HEK293 (cell line): ENCODE measurements at regions not wholly inside any gene's neighbourhood (a gene's known extent, or its start where the extent isn't known, plus 50 kb on each side); places are given as distances from the start of the nearest gene placed in this dataset.

ENCODE experiments used
- CTCF ChIA-PET: fragments of 350-600 bp; formaldehyde crosslinking; extraction: SDS; loops from one replicate; lab custom pipeline; 2021; ENCODE audit warnings: antibody characterized with exemption; lab: Yijun Ruan, JAX
- POLR2A ChIA-PET: fragments of 300-600 bp; formaldehyde crosslinking; extraction: SDS; loops from one replicate; lab custom pipeline; 2020; ENCODE audit warnings: antibody characterized with exemption, inconsistent platforms; lab: Yijun Ruan, JAX
- H3K27ac ChIP-seq: fragments of 200-500 bp; sonication (Bioruptor generic); 2 replicates; pipeline ENCODE4 v1.5.1; 2014; ENCODE audit warnings: low read depth, low read length, control low read depth, inconsistent platforms; ENCODE audit errors: extremely low read depth
- H3K36me3 ChIP-seq, 2 experiments: fragments of 200-500 bp in 1 of 2; sonication (Bioruptor generic) in 1 of 2; 1 replicate in 1 of 2; 2 replicates in 1 of 2; pipeline ENCODE4 v1.5.1; 2014 to 2017; ENCODE audit warnings: inconsistent platforms in 2 of 2, low read length in 2 of 2; ENCODE audit not compliant: control insufficient read depth in 2 of 2, insufficient read depth in 1 of 2
- H3K4me1 ChIP-seq: fragments of 200-500 bp; sonication (Bioruptor generic); 2 replicates; pipeline ENCODE4 v1.5.1; 2014; ENCODE audit warnings: mild to moderate bottlenecking, low read length, inconsistent platforms; ENCODE audit not compliant: control insufficient read depth, insufficient read depth
- H3K4me3 ChIP-seq: 2 replicates; pipeline ENCODE4 v1.5.1; 2011; ENCODE audit warnings: low read depth, mild to moderate bottlenecking, control low read depth, low read length, moderate library complexity
- H3K9me3 ChIP-seq: fragments of 200-500 bp; sonication (Bioruptor generic); 2 replicates; pipeline ENCODE4 v1.5.1; 2014; ENCODE audit warnings: low read depth, low read length, inconsistent platforms; ENCODE audit not compliant: control insufficient read depth, insufficient read depth
- MYNN ChIP-seq: fragments of 450-650 bp; formaldehyde crosslinking; IDR thresholded peaks from 2 replicates; pipeline ENCODE4 v1.5.1; 2016; ENCODE audit warnings: missing biosample characterization, missing genetic modification characterization, borderline replicate concordance
- PRDM1 ChIP-seq: fragments of 450-650 bp; formaldehyde crosslinking; IDR thresholded peaks from 2 replicates; pipeline ENCODE4; 2016; ENCODE audit warnings: missing biosample characterization, missing genetic modification characterization
- SCRT1 ChIP-seq: fragments of 450-650 bp; formaldehyde crosslinking; IDR thresholded peaks from 2 replicates; pipeline ENCODE4 v1.5.1; 2016; ENCODE audit warnings: missing biosample characterization, missing genetic modification characterization, borderline replicate concordance
- TCF7L2 ChIP-seq: IDR thresholded peaks from 2 replicates; pipeline ENCODE4 v1.6.1; 2011; ENCODE audit warnings: low read depth, mild to moderate bottlenecking, inconsistent platforms, low read length, moderate library complexity, borderline replicate concordance
- WT1 ChIP-seq: fragments of 450-650 bp; formaldehyde crosslinking; IDR thresholded peaks from 2 replicates; pipeline ENCODE4 v1.5.1; 2016; ENCODE audit warnings: missing biosample characterization, missing genetic modification characterization
- YY2 ChIP-seq: fragments of 450-650 bp; formaldehyde crosslinking; IDR thresholded peaks from 2 replicates; pipeline ENCODE4 v1.5.1; 2016; ENCODE audit warnings: missing biosample characterization, missing genetic modification characterization
- ZNF133 ChIP-seq: fragments of 450-650 bp; formaldehyde crosslinking; IDR thresholded peaks from 2 replicates; pipeline ENCODE4 v1.5.1; 2016; ENCODE audit warnings: missing biosample characterization, missing genetic modification characterization
- ZNF19 ChIP-seq: fragments of 450-650 bp; formaldehyde crosslinking; IDR thresholded peaks from 2 replicates; pipeline ENCODE4; 2016; ENCODE audit warnings: missing biosample characterization, missing genetic modification characterization, low read depth
- ZNF221 ChIP-seq: fragments of 450-650 bp; formaldehyde crosslinking; IDR thresholded peaks from 2 replicates; pipeline ENCODE4 v1.5.1; 2017; ENCODE audit warnings: missing biosample characterization, missing genetic modification characterization, borderline replicate concordance
- ZNF394 ChIP-seq: fragments of 450-650 bp; formaldehyde crosslinking; IDR thresholded peaks from 2 replicates; pipeline ENCODE4 v1.5.1; 2016; ENCODE audit warnings: missing biosample characterization, missing genetic modification characterization, mild to moderate bottlenecking, moderate library complexity, borderline replicate concordance
- ZNF555 ChIP-seq: fragments of 450-650 bp; formaldehyde crosslinking; conservative IDR thresholded peaks from 2 replicates; pipeline ENCODE4 v1.5.1; 2017; ENCODE audit warnings: missing biosample characterization, mild to moderate bottlenecking, missing genetic modification characterization, inconsistent platforms
- ZNF558 ChIP-seq: fragments of 450-650 bp; formaldehyde crosslinking; IDR thresholded peaks from 2 replicates; pipeline ENCODE4 v1.5.1; 2016; ENCODE audit warnings: missing biosample characterization, missing genetic modification characterization
- ZNF610 ChIP-seq: fragments of 450-650 bp; formaldehyde crosslinking; IDR thresholded peaks from 2 replicates; pipeline ENCODE4 v1.5.1; 2016; ENCODE audit warnings: missing biosample characterization, missing genetic modification characterization, borderline replicate concordance
- ZNF624 ChIP-seq: fragments of 450-650 bp; formaldehyde crosslinking; IDR thresholded peaks from 2 replicates; pipeline ENCODE4 v1.5.1; 2017; ENCODE audit warnings: missing biosample characterization, missing genetic modification characterization
- ZNF792 ChIP-seq: fragments of 450-650 bp; formaldehyde crosslinking; IDR thresholded peaks from 2 replicates; pipeline ENCODE4 v1.5.1; 2016; ENCODE audit warnings: missing biosample characterization, missing genetic modification characterization
- ZNF843 ChIP-seq: fragments of 450-650 bp; formaldehyde crosslinking; IDR thresholded peaks from 2 replicates; pipeline ENCODE4 v1.5.1; 2016; ENCODE audit warnings: missing biosample characterization, missing genetic modification characterization
- TF ChIP-seq, protein P1 (sequence below): fragments of 450-650 bp; formaldehyde crosslinking; IDR thresholded peaks from 2 replicates; pipeline ENCODE4 v1.5.1; 2017; ENCODE audit warnings: missing biosample characterization, missing genetic modification characterization
- TF ChIP-seq, protein P2 (sequence below): fragments of 450-650 bp; formaldehyde crosslinking; conservative IDR thresholded peaks from 2 replicates; pipeline ENCODE4 v1.5.1; 2016; ENCODE audit warnings: low read depth, missing biosample characterization, missing genetic modification characterization
- TF ChIP-seq, protein P3 (sequence below): fragments of 450-650 bp; formaldehyde crosslinking; IDR thresholded peaks from 2 replicates; pipeline ENCODE4 v1.5.1; 2016; ENCODE audit warnings: missing biosample characterization, missing genetic modification characterization
- TF ChIP-seq, protein P4 (sequence below): fragments of 450-650 bp; formaldehyde crosslinking; IDR thresholded peaks from 2 replicates; pipeline ENCODE4 v1.5.1; 2016; ENCODE audit warnings: missing biosample characterization, missing genetic modification characterization

DNA sequence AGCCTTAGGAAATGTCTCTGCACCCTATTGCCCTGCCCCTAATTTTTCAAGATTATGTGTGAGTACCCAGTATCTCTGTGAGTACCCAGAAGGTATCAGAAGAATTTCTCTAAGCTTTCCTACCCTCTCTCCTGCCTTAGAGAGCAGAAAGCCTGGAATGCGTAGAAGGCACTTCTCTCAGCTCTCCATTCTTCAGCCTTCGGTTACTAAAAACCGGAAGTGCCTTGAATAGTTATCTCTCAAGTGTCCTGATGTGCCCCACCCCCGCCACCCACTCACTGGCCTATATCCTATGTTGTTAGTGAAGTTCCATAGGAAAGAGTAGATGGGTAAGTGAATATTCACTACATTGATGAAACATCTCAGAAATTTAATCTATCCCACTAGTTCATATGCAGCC, 210.7 kb upstream of the CDH10 start (continued):
- TF ChIP-seq TCF7L2, result no peak
- TF ChIP-seq ZNF394, result no peak
- no peak for TF ChIP-seq ZNF792 (tag by site-specific recombination)
- TF ChIP-seq ZNF221, result no peak
- TF ChIP-seq WT1, result no peak
- TF ChIP-seq ZNF610, result no peak

DNA sequence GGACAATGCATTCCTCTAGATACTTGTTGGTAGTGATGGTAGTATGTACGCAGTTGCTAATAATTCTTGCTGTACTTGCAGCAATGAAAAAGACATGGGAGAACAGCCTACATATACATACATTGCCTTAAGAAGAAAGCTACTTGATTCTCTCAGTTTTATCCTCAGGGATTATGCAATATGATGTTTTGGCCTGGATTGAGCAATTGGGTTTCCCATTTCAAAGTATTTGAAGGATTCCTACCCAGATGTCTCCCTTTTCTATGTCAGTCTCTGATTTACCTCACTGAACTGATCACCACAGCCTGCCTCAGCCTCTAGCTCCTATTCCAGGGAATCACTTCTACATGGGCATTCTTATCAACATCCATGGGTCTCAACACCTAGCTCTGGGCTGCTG, 210.1 kb upstream of the CDH10 start:
- H3K4me1 ChIP-seq, result no peaks in the 10 kb centered on the region
- POLR2A ChIA-PET, result no interaction called here

More for the DNA sequence above, 210.1 kb upstream of the CDH10 start:
- no peak for TF ChIP-seq MYNN (tag by site-specific recombination)
- TF ChIP-seq ZNF221, result no peak
- TF ChIP-seq ZNF133 (tag by site-specific recombination), result no peak
- TF ChIP-seq, protein P1, sequence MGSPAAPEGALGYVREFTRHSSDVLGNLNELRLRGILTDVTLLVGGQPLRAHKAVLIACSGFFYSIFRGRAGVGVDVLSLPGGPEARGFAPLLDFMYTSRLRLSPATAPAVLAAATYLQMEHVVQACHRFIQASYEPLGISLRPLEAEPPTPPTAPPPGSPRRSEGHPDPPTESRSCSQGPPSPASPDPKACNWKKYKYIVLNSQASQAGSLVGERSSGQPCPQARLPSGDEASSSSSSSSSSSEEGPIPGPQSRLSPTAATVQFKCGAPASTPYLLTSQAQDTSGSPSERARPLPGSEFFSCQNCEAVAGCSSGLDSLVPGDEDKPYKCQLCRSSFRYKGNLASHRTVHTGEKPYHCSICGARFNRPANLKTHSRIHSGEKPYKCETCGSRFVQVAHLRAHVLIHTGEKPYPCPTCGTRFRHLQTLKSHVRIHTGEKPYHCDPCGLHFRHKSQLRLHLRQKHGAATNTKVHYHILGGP, result no peak
- TF ChIP-seq ZNF624 (tag by site-specific recombination), result no peak
- TF ChIP-seq, protein P2, sequence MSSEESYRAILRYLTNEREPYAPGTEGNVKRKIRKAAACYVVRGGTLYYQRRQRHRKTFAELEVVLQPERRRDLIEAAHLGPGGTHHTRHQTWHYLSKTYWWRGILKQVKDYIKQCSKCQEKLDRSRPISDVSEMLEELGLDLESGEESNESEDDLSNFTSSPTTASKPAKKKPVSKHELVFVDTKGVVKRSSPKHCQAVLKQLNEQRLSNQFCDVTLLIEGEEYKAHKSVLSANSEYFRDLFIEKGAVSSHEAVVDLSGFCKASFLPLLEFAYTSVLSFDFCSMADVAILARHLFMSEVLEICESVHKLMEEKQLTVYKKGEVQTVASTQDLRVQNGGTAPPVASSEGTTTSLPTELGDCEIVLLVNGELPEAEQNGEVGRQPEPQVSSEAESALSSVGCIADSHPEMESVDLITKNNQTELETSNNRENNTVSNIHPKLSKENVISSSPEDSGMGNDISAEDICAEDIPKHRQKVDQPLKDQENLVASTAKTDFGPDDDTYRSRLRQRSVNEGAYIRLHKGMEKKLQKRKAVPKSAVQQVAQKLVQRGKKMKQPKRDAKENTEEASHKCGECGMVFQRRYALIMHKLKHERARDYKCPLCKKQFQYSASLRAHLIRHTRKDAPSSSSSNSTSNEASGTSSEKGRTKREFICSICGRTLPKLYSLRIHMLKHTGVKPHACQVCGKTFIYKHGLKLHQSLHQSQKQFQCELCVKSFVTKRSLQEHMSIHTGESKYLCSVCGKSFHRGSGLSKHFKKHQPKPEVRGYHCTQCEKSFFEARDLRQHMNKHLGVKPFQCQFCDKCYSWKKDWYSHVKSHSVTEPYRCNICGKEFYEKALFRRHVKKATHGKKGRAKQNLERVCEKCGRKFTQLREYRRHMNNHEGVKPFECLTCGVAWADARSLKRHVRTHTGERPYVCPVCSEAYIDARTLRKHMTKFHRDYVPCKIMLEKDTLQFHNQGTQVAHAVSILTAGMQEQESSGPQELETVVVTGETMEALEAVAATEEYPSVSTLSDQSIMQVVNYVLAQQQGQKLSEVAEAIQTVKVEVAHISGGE (tag by site-specific recombination), result no peak
- no peak for TF ChIP-seq ZNF843 (tag by site-specific recombination)
- no peak for TF ChIP-seq ZNF555 (tag by site-specific recombination)
- TF ChIP-seq SCRT1 (tag by site-specific recombination), result no peak
- TF ChIP-seq, protein P3, sequence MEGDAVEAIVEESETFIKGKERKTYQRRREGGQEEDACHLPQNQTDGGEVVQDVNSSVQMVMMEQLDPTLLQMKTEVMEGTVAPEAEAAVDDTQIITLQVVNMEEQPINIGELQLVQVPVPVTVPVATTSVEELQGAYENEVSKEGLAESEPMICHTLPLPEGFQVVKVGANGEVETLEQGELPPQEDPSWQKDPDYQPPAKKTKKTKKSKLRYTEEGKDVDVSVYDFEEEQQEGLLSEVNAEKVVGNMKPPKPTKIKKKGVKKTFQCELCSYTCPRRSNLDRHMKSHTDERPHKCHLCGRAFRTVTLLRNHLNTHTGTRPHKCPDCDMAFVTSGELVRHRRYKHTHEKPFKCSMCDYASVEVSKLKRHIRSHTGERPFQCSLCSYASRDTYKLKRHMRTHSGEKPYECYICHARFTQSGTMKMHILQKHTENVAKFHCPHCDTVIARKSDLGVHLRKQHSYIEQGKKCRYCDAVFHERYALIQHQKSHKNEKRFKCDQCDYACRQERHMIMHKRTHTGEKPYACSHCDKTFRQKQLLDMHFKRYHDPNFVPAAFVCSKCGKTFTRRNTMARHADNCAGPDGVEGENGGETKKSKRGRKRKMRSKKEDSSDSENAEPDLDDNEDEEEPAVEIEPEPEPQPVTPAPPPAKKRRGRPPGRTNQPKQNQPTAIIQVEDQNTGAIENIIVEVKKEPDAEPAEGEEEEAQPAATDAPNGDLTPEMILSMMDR (tag by site-specific recombination), result no peak
- TF ChIP-seq, protein P4, sequence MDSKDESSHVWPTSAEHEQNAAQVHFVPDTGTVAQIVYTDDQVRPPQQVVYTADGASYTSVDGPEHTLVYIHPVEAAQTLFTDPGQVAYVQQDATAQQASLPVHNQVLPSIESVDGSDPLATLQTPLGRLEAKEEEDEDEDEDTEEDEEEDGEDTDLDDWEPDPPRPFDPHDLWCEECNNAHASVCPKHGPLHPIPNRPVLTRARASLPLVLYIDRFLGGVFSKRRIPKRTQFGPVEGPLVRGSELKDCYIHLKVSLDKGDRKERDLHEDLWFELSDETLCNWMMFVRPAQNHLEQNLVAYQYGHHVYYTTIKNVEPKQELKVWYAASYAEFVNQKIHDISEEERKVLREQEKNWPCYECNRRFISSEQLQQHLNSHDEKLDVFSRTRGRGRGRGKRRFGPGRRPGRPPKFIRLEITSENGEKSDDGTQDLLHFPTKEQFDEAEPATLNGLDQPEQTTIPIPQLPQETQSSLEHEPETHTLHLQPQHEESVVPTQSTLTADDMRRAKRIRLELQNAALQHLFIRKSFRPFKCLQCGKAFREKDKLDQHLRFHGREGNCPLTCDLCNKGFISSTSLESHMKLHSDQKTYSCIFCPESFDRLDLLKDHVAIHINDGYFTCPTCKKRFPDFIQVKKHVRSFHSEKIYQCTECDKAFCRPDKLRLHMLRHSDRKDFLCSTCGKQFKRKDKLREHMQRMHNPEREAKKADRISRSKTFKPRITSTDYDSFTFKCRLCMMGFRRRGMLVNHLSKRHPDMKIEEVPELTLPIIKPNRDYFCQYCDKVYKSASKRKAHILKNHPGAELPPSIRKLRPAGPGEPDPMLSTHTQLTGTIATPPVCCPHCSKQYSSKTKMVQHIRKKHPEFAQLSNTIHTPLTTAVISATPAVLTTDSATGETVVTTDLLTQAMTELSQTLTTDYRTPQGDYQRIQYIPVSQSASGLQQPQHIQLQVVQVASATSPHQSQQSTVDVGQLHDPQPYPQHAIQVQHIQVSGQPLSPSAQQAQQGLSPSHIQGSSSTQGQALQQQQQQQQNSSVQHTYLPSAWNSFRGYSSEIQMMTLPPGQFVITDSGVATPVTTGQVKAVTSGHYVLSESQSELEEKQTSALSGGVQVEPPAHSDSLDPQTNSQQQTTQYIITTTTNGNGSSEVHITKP (tag by site-specific recombination), result no peak
- no peak for TF ChIP-seq PRDM1 (tag by site-specific recombination)
- no peak for TF ChIP-seq ZNF19 (tag by site-specific recombination)
- no peak for TF ChIP-seq ZNF558
- no peak for TF ChIP-seq YY2 (tag by site-specific recombination)
- CTCF ChIA-PET, result no interaction called here
- H3K27ac ChIP-seq, result no peak overlapping the region
- no peaks in the 10 kb centered on the region for H3K36me3 ChIP-seq
- H3K9me3 ChIP-seq, result no peaks in the 10 kb centered on the region
- no peak overlapping the region for H3K4me3 ChIP-seq
